Activated CD4-positive, alpha-beta T cell treated with anti-CD3 and anti-CD28 coated beads, Interleukin-2, amount 10 ng/mL, durations not matched to agents 7 days and 5 days (primary cell): ENCODE measurements at regions not wholly inside any gene's neighbourhood (a gene's known extent, or its start where the extent isn't known, plus 50 kb on each side); places are given as distances from the start of the nearest gene placed in this dataset.

Experiments used
- CTCF ChIA-PET: fragments of 350-600 bp; sonication (Branson Sonifier 250); formaldehyde crosslinking; loops from one replicate; lab custom pipeline; 2021; ENCODE audit warnings: antibody characterized with exemption; lab: Charles Lee
- POLR2A ChIA-PET: fragments of 350-600 bp; sonication (Branson Sonifier 250); formaldehyde crosslinking; loops from one replicate; lab custom pipeline; 2021; ENCODE audit warnings: antibody characterized with exemption; lab: Charles Lee
- DNase-seq: peaks from one replicate; pipeline ENCODE4 v3.0.0-alpha.2; 2020
- H3K27ac Mint-ChIP-seq: one replicate; pipeline ENCODE4 v1.8.0; 2021; ENCODE audit warnings: mild to moderate bottlenecking, moderate library complexity, mixed read lengths
- H3K27me3 Mint-ChIP-seq: one replicate; pipeline ENCODE4 v1.8.0; 2021; ENCODE audit warnings: mixed read lengths
- H3K36me3 Mint-ChIP-seq: one replicate; pipeline ENCODE4 v1.8.0; 2021; ENCODE audit warnings: low read depth, mixed read lengths
- H3K4me1 Mint-ChIP-seq: one replicate; pipeline ENCODE4 v1.8.0; 2021; ENCODE audit warnings: mixed read lengths
- H3K4me3 Mint-ChIP-seq: one replicate; pipeline ENCODE4 v1.8.0; 2021; ENCODE audit warnings: mild to moderate bottlenecking, moderate library complexity, mixed read lengths
- H3K9me3 Mint-ChIP-seq: one replicate; pipeline ENCODE4 v1.8.0; 2021; ENCODE audit warnings: mixed read lengths

DNA sequence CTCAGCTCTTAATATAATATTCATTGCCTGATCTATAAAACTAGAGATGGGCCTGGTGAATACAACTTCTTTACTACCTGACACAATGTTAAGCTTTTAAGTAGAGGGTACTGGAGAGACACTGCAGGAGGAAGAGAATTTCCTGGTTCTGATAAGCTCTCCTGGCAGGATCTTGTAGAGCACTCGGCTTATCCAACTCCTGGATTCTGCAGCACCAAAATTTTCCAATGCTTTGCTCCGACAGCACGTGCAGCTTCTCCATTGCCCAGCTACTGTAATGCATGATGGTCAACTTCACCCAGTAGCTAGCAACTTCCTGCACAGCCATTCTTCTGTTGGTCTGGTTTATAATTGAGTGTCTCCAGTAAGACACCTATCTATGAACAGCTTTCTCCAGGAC, 686.2 kb upstream of the BOD1L1 start:
- Mint-ChIP-seq H3K4me3 (no peak overlapping the region), H3K27me3 (no peaks in the 10 kb centered on the region)
- DNase-seq = no peak

DNA sequence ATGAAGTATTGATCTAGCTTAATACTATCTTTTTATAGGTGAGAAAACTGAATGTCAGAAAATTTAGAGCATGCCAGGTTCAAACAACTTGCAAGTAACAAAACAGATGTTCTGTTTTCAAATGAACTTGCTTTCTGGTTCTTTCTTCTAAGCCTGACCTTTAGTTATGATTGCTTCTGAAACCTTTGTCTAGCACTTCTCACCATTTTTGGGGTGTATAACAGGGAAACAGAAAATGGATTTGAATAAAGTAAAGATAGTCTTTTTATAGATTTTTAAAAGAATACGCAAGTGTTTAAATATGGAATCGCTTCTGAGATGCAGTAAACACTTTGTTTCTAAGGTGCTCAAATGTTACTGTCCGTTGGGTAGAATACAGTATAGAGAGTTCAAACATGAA, 687.2 kb upstream of the CPEB2 start:
- Mint-ChIP-seq H3K4me3 (no peak overlapping the region), H3K9me3 (no peaks in the 10 kb centered on the region), H3K27me3 (no peaks in the 10 kb centered on the region), H3K36me3 (no peaks in the 10 kb centered on the region), H3K4me1 (no peaks in the 10 kb centered on the region), H3K27ac (no peak overlapping the region)
- DNase-seq = no peak
- CTCF ChIA-PET = no interaction called here
- POLR2A ChIA-PET = no interaction called here

More for the DNA sequence above, 686.2 kb upstream of the BOD1L1 start:
- CTCF ChIA-PET = no interaction called here
- no peaks in the 10 kb centered on the region for H3K4me1 Mint-ChIP-seq
- H3K27ac Mint-ChIP-seq = no peak overlapping the region
- H3K36me3 Mint-ChIP-seq = no peaks in the 10 kb centered on the region
- POLR2A ChIA-PET = no interaction called here
- H3K9me3 Mint-ChIP-seq = no peaks in the 10 kb centered on the region

DNA sequence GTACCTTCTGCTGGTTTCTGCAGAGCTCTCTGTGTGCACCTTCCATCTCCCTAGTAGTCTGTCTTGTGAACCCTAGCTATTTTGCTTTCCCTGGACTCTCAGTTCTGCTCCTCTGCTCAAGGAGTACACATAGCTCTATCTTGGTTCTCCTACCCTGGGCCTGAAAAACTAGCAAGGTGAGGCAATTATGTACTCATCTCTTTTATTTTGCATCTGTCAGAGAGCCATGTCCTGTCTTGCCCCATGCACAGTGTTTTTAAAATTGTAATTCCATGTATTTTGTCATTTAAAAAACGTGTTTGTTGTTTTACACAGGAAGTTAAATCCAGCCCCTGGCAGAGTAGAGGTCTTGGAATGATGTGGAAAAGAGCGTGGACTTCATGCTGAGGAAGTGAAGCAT, 684.9 kb upstream of the CPEB2 start:
- ChIA-PET POLR2A (no interaction called here), CTCF (no interaction called here)
- H3K27ac Mint-ChIP-seq = no peak overlapping the region
- no peaks in the 10 kb centered on the region for H3K27me3 Mint-ChIP-seq
- H3K4me1 Mint-ChIP-seq = no peaks in the 10 kb centered on the region
- H3K36me3 Mint-ChIP-seq = no peaks in the 10 kb centered on the region
- H3K4me3 Mint-ChIP-seq = no peak overlapping the region
- H3K9me3 Mint-ChIP-seq = no peaks in the 10 kb centered on the region
- no peak for DNase-seq

DNA sequence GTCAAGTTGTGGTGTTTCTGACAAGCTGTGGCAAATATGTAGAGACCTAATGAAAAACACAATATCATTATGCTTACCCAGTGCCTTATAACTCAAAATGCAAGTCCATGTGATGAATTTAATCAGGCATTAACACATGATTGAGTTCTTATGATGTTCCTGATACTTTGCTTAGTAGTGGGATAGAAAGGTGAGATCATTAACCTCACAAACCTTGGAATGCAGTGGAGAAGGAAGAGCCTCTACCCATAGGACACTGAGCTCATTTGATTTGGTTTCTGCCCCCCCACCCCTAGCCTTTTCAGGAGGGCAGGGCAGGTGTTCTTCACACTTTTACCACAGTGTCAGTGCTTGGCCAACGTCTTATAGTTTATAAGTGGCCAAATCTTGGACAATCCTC, 683.6 kb upstream of the CPEB2 start:
- no peak overlapping the region for H3K4me3 Mint-ChIP-seq
- no peaks in the 10 kb centered on the region for H3K27me3 Mint-ChIP-seq
- H3K36me3 Mint-ChIP-seq = no peaks in the 10 kb centered on the region
- H3K9me3 Mint-ChIP-seq = no peaks in the 10 kb centered on the region
- no peaks in the 10 kb centered on the region for H3K4me1 Mint-ChIP-seq
- DNase-seq = no peak
- H3K27ac Mint-ChIP-seq = no peak overlapping the region
- ChIA-PET CTCF (interaction anchor here (1.2 kb wide), 1 partner anchor 20 kb away, joined by 4 read pairs; no protein-coding TSS in a partner anchor), POLR2A (no interaction called here)

DNA sequence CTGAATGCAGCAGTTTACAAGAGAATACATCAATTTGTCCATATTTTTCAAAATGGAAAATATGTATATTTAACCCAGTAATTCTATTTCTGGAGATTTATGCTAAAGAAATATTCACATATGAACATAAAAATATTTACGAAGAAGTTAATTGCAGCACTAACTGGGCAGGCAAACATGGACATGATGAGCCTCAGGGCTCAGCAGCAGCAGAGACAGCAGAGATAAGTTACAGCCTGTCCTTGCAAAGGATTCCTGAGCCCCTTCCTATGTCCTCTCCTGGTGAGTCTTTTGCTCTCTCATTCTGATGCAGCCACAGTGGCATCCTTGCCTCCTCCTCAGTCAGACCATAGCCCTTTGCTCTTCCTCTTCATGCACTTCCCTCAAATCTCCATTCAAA, 680.6 kb upstream of the CPEB2 start:
- no peaks in the 10 kb centered on the region for H3K4me1 Mint-ChIP-seq
- H3K9me3 Mint-ChIP-seq = peaks cover 3% of the 10 kb centered on the region
- POLR2A ChIA-PET = no interaction called here
- no peaks in the 10 kb centered on the region for H3K36me3 Mint-ChIP-seq
- no peak overlapping the region for H3K27ac Mint-ChIP-seq
- CTCF ChIA-PET = no interaction called here
- no peaks in the 10 kb centered on the region for H3K27me3 Mint-ChIP-seq
- DNase-seq = no peak
- H3K4me3 Mint-ChIP-seq = no peak overlapping the region

DNA sequence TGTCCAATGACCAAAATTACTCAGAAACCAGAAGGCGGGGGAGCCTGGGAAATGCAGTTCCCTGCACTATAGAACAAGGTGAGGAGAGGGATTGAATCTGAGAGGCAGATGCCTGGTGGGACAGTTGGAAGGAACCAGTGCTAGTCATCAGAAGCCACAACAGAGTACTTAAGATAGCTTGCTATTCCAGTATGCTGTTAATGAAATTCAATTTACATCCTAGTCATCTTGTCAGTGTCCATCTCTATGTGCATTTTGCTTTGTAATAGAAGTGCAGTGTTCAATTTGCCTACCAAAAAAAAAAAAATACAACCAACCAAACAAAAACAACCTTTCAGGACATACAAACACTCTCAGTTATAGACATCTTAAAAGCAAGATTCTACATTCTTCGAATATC, 679.1 kb upstream of the CPEB2 start:
- H3K4me1 Mint-ChIP-seq = no peaks in the 10 kb centered on the region
- no peaks in the 10 kb centered on the region for H3K27me3 Mint-ChIP-seq
- H3K36me3 Mint-ChIP-seq = no peaks in the 10 kb centered on the region
- H3K4me3 Mint-ChIP-seq = no peak overlapping the region
- H3K27ac Mint-ChIP-seq = no peak overlapping the region
- peaks cover 3% of the 10 kb centered on the region for H3K9me3 Mint-ChIP-seq
- DNase-seq = no peak
- ChIA-PET CTCF (no interaction called here), POLR2A (no interaction called here)

DNA sequence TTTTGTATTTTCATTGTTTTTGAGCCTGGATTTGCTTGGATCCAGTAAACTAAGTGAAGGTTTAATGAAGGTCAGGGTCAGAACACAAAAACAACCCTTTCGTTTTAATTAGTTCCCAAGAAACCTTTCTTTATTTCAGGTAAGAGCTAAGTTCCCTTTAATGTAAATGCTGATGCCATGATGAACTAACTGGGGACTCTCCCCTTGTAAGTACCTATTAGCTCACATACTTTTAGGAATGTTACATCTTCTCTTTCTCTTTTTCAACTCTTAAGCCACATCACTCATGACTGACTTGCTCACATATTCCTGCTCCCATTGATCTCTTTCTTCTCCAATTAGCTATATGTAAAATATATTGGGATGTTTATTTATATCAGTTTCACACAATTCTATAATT, 673.1 kb upstream of the CPEB2 start:
- no peak for DNase-seq
- peaks cover 3% of the 10 kb centered on the region for H3K9me3 Mint-ChIP-seq
- CTCF ChIA-PET = no interaction called here
- no peaks in the 10 kb centered on the region for H3K36me3 Mint-ChIP-seq
- no peak overlapping the region for H3K4me3 Mint-ChIP-seq
- no peaks in the 10 kb centered on the region for H3K4me1 Mint-ChIP-seq
- H3K27me3 Mint-ChIP-seq = no peaks in the 10 kb centered on the region
- no peak overlapping the region for H3K27ac Mint-ChIP-seq
- POLR2A ChIA-PET = no interaction called here

DNA sequence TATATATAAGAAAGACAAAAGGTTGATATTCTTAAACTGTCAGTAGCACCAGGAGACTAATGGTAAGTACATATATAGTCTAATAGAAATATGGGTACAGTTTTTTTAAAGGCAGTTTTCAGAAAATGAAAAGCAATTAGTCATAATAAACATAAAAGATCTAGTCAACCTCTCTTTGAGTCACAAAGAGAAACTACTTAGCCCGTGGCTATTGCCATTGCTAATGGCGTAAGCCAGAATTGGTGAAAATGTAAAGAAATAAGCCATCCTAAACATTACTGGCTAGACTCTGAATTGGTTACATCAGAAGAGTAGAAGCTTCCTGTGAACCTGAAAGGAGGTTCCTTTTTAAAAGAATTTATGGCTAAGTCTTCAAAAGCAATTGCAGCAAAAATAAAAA, 668.7 kb upstream of the CPEB2 start:
- no peak for DNase-seq
- CTCF ChIA-PET = no interaction called here
- H3K4me1 Mint-ChIP-seq = no peaks in the 10 kb centered on the region
- no peaks in the 10 kb centered on the region for H3K36me3 Mint-ChIP-seq
- POLR2A ChIA-PET = no interaction called here
- no peak overlapping the region for H3K27ac Mint-ChIP-seq
- H3K9me3 Mint-ChIP-seq = peaks cover 2% of the 10 kb centered on the region
- H3K27me3 Mint-ChIP-seq = no peaks in the 10 kb centered on the region
- H3K4me3 Mint-ChIP-seq = no peak overlapping the region

DNA sequence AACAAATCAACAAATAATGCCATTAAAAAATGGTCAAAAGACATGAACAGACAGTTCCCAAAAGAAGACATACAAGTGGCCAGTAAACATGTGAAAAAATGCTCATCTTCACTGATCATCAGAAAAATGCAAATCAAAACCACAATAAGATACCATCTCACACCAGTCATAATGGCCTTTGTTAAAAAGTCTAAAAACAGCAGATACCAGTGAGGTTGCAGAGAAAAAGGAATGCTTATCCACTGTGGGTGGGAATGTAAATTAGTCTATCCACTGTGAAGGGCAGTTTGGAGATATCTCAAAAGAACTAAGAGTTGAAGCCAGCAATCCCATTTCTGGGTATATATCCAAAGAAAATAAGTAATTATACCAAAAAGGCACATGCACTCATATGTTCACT, 668.1 kb upstream of the CPEB2 start:
- ChIA-PET CTCF (no interaction called here), POLR2A (no interaction called here)
- no peaks in the 10 kb centered on the region for H3K27me3 Mint-ChIP-seq
- no peak for DNase-seq
- H3K4me1 Mint-ChIP-seq = no peaks in the 10 kb centered on the region
- no peak overlapping the region for H3K27ac Mint-ChIP-seq
- no peak overlapping the region for H3K4me3 Mint-ChIP-seq
- no peaks in the 10 kb centered on the region for H3K36me3 Mint-ChIP-seq
- H3K9me3 Mint-ChIP-seq = peaks cover 2% of the 10 kb centered on the region

DNA sequence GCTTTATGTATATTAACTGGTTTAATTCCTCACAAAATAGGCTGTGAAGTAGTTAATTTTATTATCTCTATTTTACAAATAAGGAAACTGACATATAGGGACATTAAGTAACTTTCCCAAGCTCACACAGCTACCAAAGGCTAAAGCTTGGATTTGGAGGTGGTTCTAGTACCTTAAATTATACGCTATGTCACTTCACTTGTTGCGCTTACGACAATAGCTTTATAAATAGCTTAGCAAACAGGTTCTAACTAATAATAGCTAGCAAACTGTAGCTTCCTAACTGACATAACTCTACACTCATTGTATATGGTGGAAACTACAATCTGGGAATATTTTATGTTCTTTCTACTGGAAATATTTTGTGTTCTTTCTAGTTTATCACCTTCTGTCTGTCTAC, 666.4 kb upstream of the CPEB2 start:
- Mint-ChIP-seq H3K9me3 (peaks cover 2% of the 10 kb centered on the region), H3K27ac (no peak overlapping the region), H3K4me3 (no peak overlapping the region), H3K4me1 (no peaks in the 10 kb centered on the region), H3K36me3 (no peaks in the 10 kb centered on the region), H3K27me3 (no peaks in the 10 kb centered on the region)
- POLR2A ChIA-PET = no interaction called here
- CTCF ChIA-PET = no interaction called here
- no peak for DNase-seq

DNA sequence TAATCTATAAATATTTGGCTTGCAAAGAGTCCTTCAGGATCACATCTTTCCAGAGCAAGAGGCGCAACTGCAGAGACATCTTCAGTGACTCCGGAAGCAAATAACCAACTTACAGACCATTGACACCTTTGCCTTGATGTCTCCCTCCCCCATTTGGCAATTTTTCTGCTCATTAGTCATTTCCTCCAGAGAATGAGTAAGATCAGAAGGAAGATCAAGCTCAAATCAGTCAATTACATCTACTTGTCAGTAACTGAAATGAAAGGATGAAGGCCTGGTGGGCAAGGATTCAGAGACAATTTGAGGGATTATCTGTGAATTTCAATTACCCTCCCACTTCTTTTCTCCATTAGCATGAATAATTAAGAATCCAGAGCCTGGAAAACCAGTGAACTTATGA, 665.6 kb upstream of the CPEB2 start:
- POLR2A ChIA-PET = no interaction called here
- Mint-ChIP-seq H3K4me3 (no peak overlapping the region), H3K36me3 (no peaks in the 10 kb centered on the region)

DNA sequence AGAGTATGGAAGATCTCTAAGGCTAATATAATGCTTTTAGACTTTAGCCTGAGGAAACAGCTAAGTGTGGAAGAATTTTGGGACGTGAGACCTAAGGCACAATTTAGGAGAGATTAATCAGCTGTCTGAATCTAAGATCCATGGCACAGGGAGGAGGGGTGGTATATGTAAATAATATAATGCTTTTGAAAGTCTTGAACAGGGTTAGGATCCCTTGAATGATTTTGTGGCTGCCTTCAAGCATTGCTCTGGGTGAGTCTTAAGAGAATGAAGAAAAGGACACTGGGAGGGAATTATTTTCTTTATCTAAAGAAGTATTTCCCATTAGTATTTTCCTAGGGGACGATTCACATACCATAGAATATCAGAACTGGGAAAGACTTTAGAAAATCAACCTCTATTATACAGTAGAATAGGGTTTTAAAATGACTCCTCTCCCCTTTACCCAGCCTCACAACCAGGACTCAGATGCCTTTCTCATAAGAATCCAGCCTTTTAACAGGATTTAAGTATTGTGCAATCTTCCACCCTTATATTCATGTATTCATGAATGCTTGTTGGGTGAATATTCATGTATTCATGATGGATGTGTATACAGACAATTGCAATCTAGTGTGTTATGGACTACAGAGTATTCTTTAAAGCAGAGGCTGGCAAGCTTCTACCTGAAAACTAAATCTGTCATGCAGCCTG, 664.2 kb upstream of the CPEB2 start:
- H3K27ac Mint-ChIP-seq = no peak overlapping the region
- peaks cover 2% of the 10 kb centered on the region for H3K9me3 Mint-ChIP-seq
- no peak for DNase-seq
- no peak overlapping the region for H3K4me3 Mint-ChIP-seq
- CTCF ChIA-PET = interaction anchor here (0.5 to 0.9 kb wide), 2 partner anchors 14 to 33 kb away, joined by 3 to 4 read pairs; no protein-coding TSS in a partner anchor
- H3K27me3 Mint-ChIP-seq = no peaks in the 10 kb centered on the region
- POLR2A ChIA-PET = no interaction called here
- H3K4me1 Mint-ChIP-seq = no peaks in the 10 kb centered on the region
- H3K36me3 Mint-ChIP-seq = no peaks in the 10 kb centered on the region

More for the DNA sequence above, 665.6 kb upstream of the CPEB2 start:
- CTCF ChIA-PET = no interaction called here
- no peaks in the 10 kb centered on the region for H3K4me1 Mint-ChIP-seq
- peaks cover 2% of the 10 kb centered on the region for H3K9me3 Mint-ChIP-seq
- DNase-seq = no peak
- no peak overlapping the region for H3K27ac Mint-ChIP-seq
- no peaks in the 10 kb centered on the region for H3K27me3 Mint-ChIP-seq

DNA sequence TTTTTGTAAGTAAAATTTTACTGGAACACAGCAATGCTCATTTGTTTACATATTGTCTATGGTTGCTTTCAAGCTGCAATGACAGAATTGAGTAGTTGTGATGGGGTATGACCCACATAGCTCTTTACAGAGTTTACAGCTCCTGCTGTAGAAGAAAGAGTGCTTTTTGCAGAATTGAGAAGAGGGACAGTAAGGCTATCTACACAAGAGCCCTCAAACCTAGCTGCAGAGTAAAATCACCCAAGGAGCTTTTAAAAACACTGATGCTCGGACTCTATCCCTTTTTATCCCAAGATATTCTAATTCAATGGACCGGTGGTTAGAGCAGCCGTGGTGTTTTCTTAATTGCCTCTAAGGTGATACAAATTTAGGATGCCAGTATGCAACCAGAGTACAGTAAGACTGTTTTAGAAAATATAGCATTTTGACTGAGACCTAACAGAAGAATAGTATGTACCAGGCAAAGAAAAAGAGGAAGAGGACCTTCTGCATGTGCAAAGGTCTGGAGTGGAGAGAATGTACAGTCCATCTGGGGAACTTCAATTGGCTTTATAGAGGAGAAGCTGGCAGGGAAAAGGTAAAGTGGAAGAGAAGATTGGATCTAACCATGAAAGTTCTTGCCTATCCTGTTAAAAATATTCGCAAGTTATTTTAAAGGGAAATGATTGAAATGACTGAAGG, 663.6 kb upstream of the CPEB2 start:
- CTCF ChIA-PET = interaction anchor here (0.5 to 0.9 kb wide), 2 partner anchors 14 to 33 kb away, joined by 3 to 4 read pairs; no protein-coding TSS in a partner anchor
- POLR2A ChIA-PET = no interaction called here
- Mint-ChIP-seq H3K4me1 (no peaks in the 10 kb centered on the region), H3K27ac (no peak overlapping the region), H3K36me3 (no peaks in the 10 kb centered on the region), H3K27me3 (no peaks in the 10 kb centered on the region), H3K9me3 (peaks cover 2% of the 10 kb centered on the region), H3K4me3 (no peak overlapping the region)
- DNase-seq = no peak

DNA sequence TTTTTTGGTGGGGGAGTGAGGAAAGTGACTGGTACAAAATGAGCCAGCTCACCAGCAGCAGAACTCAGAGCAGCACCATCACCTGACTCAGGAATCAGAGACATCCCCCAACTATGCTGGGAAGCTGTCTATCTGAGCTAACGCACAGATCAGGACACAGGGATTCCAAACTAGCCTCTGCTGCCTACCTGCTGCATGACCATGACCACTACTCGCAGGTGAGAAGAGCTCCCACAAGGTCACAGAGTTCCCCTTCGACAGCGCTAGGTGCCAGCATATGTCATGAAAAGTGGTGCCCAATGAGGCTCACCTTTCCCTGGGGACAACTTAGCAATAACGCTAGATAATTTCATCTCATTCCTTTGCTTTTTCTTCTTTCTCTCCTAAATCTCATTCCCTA, 662.6 kb upstream of the CPEB2 start:
- Mint-ChIP-seq H3K27ac (no peak overlapping the region), H3K4me3 (no peak overlapping the region), H3K9me3 (peaks cover 2% of the 10 kb centered on the region), H3K4me1 (no peaks in the 10 kb centered on the region), H3K27me3 (no peaks in the 10 kb centered on the region), H3K36me3 (no peaks in the 10 kb centered on the region)
- ChIA-PET CTCF (no interaction called here), POLR2A (no interaction called here)
- DNase-seq = no peak
